ENCODE measurements at regions not wholly inside any gene's neighbourhood (a gene's known extent, or its start where the extent isn't known, plus 50 kb on each side); places are given as distances from the start of the nearest gene placed in this dataset.

DNA sequence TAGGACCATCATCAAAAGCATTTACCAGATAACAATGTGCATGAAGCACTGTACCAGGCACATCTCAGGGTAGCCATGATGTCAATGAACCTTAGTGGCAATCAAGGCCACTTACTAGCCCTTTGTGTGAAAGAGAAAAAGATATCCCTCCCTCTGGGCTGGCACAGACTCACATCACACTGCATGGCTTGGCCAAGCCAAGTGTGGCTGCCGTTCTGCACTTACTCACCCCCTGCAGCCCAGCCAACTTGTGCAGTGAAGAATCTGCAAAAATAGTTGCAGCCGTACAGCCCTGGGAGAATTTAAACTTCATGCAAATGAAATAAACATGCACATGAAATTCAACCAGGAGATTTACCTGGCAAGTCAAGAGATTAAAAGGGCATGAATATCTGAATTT, 333.5 kb downstream of the DEPDC1B start:
- H3K9ac ChIP-seq (ENCODE audit: control insufficient read depth, insufficient read depth, low read length), result no peak overlapping the region
- WGBS (ENCODE audit: insufficient coverage, insufficient replicate concordance, low lambda C conversion rate, missing lambda C conversion rate), result 56% methylated on average over 2 of the region's 2 CpGs
- H3K79me2 ChIP-seq (ENCODE audit: control insufficient read depth, insufficient read depth, low read length), result no peaks in the 10 kb centered on the region
- no peaks in the 10 kb centered on the region for H4K20me1 ChIP-seq (ENCODE audit: control insufficient read depth, insufficient read depth)
- ChIA-PET RAD21 (ENCODE audit: unreplicated experiment) (no interaction called here), SMC1A (ENCODE audit: uncharacterized antibody, unreplicated experiment) (interaction anchor here (0.7 kb wide), 1 partner anchor 454 kb away, joined by 3 read pairs; no protein-coding TSS in a partner anchor), CTCF (no interaction called here), POLR2A (no interaction called here)
- no peak overlapping the region for H3K27ac ChIP-seq (ENCODE audit: control insufficient read depth, insufficient read depth)
- no peaks in the 10 kb centered on the region for H3K4me1 ChIP-seq (ENCODE audit: control insufficient read depth, insufficient read depth, low read length)
- no TSS peak for BruUV-seq (replicated peaks)
- no peak overlapping the region for H2AFZ ChIP-seq (ENCODE audit: control insufficient read depth, low read depth, low read length)
- in situ Hi-C loops (cut with MboI), result no loop called here
- no peak overlapping the region for H3K4me2 ChIP-seq (ENCODE audit: control insufficient read depth, insufficient read depth)
- no peak for DNase-seq (ENCODE audit: low read depth, low spot score)
- no peaks in the 10 kb centered on the region; the same call in 2 of the 3 replicates for H3K9me3 ChIP-seq (replicated peaks; ENCODE audit: control insufficient read depth, insufficient read depth, low read length)
- no peak for FAIRE-seq
- H3K4me3 ChIP-seq, result no peak overlapping the region
- intact Hi-C loops (cut with micrococcal nuclease; ENCODE audit: unreplicated experiment), result no loop called here
- no peaks in the 10 kb centered on the region for H3K36me3 ChIP-seq (ENCODE audit: control insufficient read depth in 2 of 2, insufficient read depth in 2 of 2, low read length in 1 of 2)
- H3K27me3 ChIP-seq (replicated peaks in 1 of 2; ENCODE audit: control insufficient read depth in 2 of 2, insufficient read depth in 2 of 2, low read length in 1 of 2), result no peaks in the 10 kb centered on the region
- no peak for ATAC-seq
- no peak for TF ChIP-seq ZBTB4 (CRISPR knock-in tag; IDR thresholded peaks at IDR 0.05)
- no peak for TF ChIP-seq HDAC2 (IDR thresholded peaks at IDR 0.05)
- TF ChIP-seq FOXM1 (IDR thresholded peaks at IDR 0.05; ENCODE audit: low read depth, low read length), result no peak
- no peak for TF ChIP-seq YBX1 (IDR thresholded peaks at IDR 0.05)
- no peak for TF ChIP-seq NR2C2 (IDR thresholded peaks at IDR 0.05; ENCODE audit: borderline replicate concordance, control insufficient read depth, insufficient read length, low read depth)
- TF ChIP-seq, protein P1, sequence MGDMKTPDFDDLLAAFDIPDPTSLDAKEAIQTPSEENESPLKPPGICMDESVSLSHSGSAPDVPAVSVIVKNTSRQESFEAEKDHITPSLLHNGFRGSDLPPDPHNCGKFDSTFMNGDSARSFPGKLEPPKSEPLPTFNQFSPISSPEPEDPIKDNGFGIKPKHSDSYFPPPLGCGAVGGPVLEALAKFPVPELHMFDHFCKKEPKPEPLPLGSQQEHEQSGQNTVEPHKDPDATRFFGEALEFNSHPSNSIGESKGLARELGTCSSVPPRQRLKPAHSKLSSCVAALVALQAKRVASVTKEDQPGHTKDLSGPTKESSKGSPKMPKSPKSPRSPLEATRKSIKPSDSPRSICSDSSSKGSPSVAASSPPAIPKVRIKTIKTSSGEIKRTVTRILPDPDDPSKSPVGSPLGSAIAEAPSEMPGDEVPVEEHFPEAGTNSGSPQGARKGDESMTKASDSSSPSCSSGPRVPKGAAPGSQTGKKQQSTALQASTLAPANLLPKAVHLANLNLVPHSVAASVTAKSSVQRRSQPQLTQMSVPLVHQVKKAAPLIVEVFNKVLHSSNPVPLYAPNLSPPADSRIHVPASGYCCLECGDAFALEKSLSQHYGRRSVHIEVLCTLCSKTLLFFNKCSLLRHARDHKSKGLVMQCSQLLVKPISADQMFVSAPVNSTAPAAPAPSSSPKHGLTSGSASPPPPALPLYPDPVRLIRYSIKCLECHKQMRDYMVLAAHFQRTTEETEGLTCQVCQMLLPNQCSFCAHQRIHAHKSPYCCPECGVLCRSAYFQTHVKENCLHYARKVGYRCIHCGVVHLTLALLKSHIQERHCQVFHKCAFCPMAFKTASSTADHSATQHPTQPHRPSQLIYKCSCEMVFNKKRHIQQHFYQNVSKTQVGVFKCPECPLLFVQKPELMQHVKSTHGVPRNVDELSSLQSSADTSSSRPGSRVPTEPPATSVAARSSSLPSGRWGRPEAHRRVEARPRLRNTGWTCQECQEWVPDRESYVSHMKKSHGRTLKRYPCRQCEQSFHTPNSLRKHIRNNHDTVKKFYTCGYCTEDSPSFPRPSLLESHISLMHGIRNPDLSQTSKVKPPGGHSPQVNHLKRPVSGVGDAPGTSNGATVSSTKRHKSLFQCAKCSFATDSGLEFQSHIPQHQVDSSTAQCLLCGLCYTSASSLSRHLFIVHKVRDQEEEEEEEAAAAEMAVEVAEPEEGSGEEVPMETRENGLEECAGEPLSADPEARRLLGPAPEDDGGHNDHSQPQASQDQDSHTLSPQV (IDR thresholded peaks at IDR 0.05), result no peak
- no peak for TF ChIP-seq NFXL1 (IDR thresholded peaks at IDR 0.05; ENCODE audit: borderline replicate concordance)
- TF ChIP-seq SIN3A (IDR thresholded peaks at IDR 0.05; ENCODE audit: low read depth, low read length), result no peak
- TF ChIP-seq, protein P2, sequence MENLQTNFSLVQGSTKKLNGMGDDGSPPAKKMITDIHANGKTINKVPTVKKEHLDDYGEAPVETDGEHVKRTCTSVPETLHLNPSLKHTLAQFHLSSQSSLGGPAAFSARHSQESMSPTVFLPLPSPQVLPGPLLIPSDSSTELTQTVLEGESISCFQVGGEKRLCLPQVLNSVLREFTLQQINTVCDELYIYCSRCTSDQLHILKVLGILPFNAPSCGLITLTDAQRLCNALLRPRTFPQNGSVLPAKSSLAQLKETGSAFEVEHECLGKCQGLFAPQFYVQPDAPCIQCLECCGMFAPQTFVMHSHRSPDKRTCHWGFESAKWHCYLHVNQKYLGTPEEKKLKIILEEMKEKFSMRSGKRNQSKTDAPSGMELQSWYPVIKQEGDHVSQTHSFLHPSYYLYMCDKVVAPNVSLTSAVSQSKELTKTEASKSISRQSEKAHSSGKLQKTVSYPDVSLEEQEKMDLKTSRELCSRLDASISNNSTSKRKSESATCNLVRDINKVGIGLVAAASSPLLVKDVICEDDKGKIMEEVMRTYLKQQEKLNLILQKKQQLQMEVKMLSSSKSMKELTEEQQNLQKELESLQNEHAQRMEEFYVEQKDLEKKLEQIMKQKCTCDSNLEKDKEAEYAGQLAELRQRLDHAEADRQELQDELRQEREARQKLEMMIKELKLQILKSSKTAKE (IDR thresholded peaks at IDR 0.05; ENCODE audit: low read depth, poor library complexity, severe bottlenecking), result no peak
- TF ChIP-seq PKNOX1 (IDR thresholded peaks at IDR 0.05), result no peak
- TF ChIP-seq, protein P3, sequence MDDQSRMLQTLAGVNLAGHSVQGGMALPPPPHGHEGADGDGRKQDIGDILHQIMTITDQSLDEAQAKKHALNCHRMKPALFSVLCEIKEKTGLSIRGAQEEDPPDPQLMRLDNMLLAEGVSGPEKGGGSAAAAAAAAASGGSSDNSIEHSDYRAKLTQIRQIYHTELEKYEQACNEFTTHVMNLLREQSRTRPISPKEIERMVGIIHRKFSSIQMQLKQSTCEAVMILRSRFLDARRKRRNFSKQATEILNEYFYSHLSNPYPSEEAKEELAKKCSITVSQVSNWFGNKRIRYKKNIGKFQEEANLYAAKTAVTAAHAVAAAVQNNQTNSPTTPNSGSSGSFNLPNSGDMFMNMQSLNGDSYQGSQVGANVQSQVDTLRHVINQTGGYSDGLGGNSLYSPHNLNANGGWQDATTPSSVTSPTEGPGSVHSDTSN (IDR thresholded peaks at IDR 0.05; ENCODE audit: insufficient replicate concordance, low read depth, low read length), result no peak
- no peak for TF ChIP-seq SPI1 (IDR thresholded peaks at IDR 0.05; ENCODE audit: borderline replicate concordance, insufficient read depth, low read depth, low read length)
